ENCODE measurements at regions not wholly inside any gene's neighbourhood (a gene's known extent, or its start where the extent isn't known, plus 50 kb on each side); places are given as distances from the start of the nearest gene placed in this dataset.
"Not testable (repeated sequence)": the region's sequence is repeated elsewhere in the genome, so short reads cannot be mapped to it uniquely, and the experiment has no call there.

DNA sequence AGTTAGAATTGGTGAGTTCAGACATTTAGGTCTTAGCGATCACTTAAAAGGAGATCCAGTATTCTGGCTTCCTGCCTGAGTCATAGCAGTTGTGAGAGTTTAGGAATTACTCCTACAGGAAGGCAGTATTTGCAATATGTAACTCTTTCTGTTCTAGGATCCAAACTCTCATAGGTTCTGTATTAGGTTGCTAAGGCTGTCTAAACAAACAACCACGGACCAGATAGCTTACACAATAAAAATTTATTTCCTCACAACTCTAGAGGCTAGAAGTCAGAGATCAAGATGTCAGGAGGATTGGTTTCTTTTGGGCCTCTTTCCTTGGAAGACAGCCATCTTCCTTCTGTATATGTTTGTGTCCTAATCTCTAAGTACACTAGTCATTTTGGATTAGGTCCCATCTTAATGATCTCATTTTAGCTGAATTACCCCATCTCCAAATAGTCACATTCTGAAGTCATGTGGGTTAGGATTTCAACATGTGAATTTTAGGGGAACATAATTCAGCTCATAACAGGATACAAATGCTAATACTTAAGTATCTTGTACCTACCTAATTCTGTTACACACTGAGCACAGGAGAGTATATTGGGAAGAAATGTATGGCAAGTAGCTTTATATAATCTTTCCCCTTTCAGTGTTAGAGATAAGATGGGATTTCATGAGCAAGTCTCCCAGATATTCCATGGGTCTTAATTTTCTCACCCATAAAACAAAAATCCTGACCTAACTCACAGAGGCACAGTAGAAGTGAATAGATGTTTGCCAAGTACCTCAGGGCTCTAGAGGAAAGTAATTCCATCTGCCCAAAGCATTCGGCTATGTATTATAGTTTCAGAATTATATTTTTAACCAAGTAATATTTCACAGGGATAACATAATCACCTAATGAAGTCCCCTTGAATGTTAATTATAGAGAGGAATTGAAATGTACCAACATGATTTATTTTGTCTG, 144.4 kb downstream of the PTBP2 start:
- DNase-seq (ENCODE audit: low read depth in 2 of 2): no peak

- DNase-seq (ENCODE audit: low read depth in 2 of 2): no peak
Measured at GRCh38 chr1:96872757-96873156, 151.2 kb downstream of the PTBP2 start.

DNA sequence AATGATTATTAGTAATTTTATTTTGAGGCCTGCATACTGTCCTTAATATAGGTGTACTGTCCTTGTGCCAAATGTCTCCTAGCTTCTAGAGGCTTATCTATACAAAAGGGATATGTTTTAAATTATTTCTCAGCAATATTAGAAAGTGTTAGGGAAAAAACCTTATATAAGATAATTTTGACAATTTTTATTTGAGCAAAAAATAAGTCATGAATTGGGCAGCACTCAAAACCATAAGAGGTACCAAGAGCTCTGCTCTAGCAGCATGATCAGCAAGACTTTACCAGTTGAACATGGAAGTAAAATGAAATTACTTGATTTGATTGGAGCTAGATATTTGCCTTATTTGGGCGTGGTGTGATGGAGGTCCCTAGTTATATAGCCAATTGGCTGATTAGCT, 157.1 kb downstream of the PTBP2 start:
- DNase-seq (ENCODE audit: low read depth in 2 of 2): no peak

GRCh38 chr1:96880626-96881025, 159.0 kb downstream of the PTBP2 start:
- DNase-seq (ENCODE audit: low read depth in 2 of 2): no peak

- DNase-seq (ENCODE audit: low read depth in 2 of 2): no peak
Measured at GRCh38 chr1:96882096-96882495, 160.5 kb downstream of the PTBP2 start.

GRCh38 chr1:96886474-96886873, 164.9 kb downstream of the PTBP2 start:
- no peak for DNase-seq (ENCODE audit: low read depth in 2 of 2)

- no peak for DNase-seq (ENCODE audit: low read depth in 2 of 2)
Measured at GRCh38 chr1:96887501-96887900, 165.9 kb downstream of the PTBP2 start.

GRCh38 chr1:96901783-96902363, 180.3 kb downstream of the PTBP2 start:
- no peak for DNase-seq (ENCODE audit: low read depth in 2 of 2)

DNA sequence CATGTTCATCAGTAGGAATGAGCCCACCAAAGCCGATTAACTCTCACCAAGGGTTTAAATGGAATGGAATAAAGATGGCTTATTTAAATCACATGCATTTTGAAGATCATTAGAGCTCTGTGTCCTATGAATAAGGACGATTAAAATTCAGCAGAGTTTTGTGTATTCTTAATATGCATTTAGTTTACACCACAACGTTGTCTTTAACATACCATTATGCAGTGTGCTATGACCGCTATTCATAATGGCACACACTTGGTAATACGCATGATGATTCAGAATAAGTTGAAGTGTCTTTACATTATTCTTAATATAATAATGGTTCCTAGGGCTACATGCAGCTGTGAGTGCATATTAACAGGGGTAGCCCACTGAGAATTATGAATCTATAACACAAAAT, 190.7 kb downstream of the PTBP2 start:
- DNase-seq (ENCODE audit: low read depth in 2 of 2): no peak

- DNase-seq (ENCODE audit: low read depth in 2 of 2): not testable (repeated sequence)
Measured at GRCh38 chr1:96915701-96916100, 194.1 kb downstream of the PTBP2 start.

DNA sequence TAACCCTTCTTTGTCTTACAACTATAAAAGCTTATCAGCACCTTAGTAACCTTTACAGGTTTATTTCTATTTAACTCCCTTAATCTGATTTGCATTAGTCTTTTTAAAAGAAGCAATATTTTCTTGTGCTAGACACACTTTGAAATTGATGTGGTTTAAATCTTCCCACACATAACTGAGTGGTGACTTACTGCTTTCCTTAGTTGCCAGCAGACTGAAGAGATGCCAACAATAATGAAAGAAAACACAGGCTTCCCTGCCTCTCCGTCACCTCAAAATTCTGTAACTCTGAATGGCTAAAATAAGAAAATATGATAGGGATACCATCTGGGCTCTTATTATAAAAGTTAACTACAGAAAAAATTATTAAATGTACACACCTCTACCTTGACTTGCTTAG, 196.8 kb downstream of the PTBP2 start:
- no peak for DNase-seq (ENCODE audit: low read depth in 2 of 2)

- DNase-seq (ENCODE audit: low read depth in 2 of 2): no peak
Measured at GRCh38 chr1:96922181-96922580, 200.6 kb downstream of the PTBP2 start.

DNA sequence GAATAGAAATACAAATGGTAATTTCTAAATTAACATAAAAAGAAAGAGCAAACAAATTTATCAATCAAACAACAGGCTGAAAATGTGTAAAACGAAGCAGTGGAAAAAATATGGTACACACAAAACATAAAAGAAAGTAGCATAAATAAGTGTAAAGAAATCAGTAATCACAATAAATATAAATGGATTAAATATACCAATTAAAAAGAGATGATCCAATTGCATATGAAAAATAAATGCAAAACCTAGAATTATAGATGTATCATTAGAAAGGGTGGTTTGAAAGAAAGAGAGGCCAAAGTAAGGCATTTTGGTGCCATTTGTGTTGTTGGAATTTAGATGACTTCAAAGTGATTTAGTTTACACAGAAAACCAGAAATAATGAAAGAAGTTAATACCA, 202.2 kb downstream of the PTBP2 start:
- DNase-seq (ENCODE audit: low read depth in 2 of 2): no peak

DNA sequence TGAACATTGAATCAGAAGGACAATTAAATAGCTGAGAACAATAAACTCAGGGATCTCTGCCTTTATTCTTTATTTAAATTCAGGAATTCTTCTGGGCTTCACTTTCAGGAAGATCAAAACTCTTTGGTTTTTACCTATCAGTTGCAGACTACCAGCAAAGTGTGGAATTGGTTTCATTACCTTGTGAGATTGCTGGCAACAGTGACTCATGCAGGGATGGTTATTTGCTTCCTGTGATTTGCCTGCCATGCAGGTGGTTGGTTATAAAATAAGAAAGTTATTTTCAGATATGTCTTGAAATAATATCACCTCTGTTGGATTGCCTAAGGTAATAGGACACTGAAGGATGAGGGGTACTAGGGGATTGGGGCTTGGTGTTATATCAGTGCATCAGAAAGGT, 204.6 kb downstream of the PTBP2 start:
- no peak for DNase-seq (ENCODE audit: low read depth in 2 of 2)

GRCh38 chr1:96927125-96927524, 205.5 kb downstream of the PTBP2 start:
- no peak for DNase-seq (ENCODE audit: low read depth in 2 of 2)

DNA sequence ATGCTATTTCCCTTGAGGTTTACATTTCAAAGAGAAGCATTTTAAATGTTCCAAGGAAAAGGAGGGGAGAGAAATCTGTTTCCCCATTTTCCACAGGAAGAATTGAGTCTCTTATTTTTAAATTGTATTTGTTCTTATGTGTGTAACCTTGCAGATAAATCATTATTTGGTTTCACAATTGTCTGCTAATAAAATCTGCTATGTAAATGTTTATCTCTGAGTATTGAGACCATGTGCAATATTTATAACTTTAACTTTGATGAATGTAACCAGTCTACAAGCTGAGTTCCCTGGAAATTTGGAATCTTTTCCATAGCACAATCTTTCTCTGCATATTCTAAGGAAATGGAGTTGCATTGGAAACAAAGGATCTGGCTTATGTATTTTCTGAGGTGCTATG, 209.6 kb downstream of the PTBP2 start:
- no peak for DNase-seq (ENCODE audit: low read depth in 2 of 2)

DNA sequence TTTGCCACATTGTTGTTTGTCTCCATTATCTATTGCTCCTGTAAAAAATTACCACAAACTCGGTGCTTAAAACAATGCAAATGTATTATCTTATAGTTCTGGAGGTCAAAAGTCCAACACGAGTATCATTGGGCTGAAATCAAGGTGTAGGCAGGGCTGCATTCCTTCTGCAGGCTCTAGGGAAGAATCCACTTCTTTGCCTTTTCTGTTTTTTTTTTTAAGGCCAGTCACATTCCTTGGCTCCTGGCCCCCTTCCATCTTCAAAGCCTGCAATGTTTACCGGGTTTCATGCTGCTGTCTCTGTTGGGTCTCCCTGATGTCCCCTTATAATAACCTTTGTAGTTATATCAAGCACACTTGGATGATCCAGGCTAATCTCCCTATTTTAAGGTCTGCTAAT, 212.7 kb downstream of the PTBP2 start:
- DNase-seq (ENCODE audit: low read depth in 2 of 2): no peak

DNA sequence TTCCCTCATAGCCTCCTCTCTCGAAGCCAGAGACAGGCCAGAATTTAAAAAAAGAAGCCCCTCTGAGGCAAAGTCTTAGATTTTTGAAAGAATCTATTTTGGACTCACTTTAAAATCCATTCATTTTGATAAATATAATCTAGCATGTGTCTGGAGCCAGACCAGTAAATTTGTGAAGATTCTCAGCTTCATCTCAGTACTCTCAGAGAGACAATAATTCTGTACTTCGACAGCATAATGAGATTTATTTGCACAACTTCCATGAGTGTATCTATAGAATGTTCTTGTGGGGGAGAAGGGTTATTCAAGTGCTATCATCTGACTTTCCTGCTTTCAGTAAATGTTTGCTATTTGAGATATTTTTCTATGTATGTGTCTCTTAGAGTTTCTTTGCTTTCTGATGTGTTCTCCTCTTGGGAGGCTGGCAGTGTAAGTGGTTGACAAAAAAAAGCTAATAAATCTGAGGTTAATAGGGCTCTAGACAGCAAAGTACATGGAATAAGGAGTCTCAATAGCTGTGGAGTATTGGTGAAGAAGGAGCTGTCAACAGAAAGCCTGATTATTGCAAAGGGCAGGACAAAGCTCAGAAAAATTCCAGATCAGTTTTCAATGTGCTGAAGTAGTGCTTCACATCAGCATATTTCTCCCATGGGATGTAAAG, 223.0 kb downstream of the PTBP2 start:
- no peak for DNase-seq (ENCODE audit: low read depth in 2 of 2)

- DNase-seq (ENCODE audit: low read depth in 2 of 2): no peak
Measured at GRCh38 chr1:96945509-96946084, 224.0 kb downstream of the PTBP2 start.

GRCh38 chr1:96955307-96956012, 233.9 kb downstream of the PTBP2 start:
- DNase-seq (ENCODE audit: low read depth in 2 of 2): no peak

DNA sequence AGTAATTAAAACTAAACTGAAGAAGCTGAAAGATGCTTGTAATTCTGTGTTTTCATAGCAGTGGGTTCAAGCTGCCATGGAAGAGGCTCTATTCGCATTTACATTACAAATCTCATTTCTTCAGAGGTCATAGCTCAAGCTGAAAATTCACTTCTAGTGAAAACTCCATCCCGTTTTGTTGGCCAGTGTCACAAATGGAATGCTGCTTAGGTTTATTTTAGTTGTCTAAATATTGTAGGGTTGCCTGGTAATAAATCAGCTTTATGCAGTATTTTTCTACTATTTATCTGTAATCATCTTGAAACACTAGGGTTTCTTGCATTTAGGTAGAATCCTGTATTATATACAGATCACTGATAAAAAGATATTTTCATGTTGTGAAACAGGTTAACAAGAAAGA, 240.6 kb downstream of the PTBP2 start:
- no peak for DNase-seq (ENCODE audit: low read depth in 2 of 2)

GRCh38 chr1:96962751-96963211, 241.2 kb downstream of the PTBP2 start:
- DNase-seq (ENCODE audit: low read depth in 2 of 2): no peak

Data from stimulated activated CD8-positive, alpha-beta memory T cell treated with anti-CD3 and anti-CD28 coated beads, Interleukin-15, amount 100 ng/mL, for 4 hours (primary cell).